Fibroblast of peridontal ligament (primary cell): ENCODE measurements at regions not wholly inside any gene's neighbourhood (a gene's known extent, or its start where the extent isn't known, plus 50 kb on each side); places are given as distances from the start of the nearest gene placed in this dataset.

Source experiments
- DNase-seq: peaks from one replicate; pipeline ENCODE4 v3.0.0-alpha.2; 2010; ENCODE audit errors: extremely low read depth

- DNase-seq = no peak
Measured at GRCh38 chr9:19597176-19597575, 188.4 kb downstream of the ACER2 start.

- DNase-seq = no peak
Measured at GRCh38 chr9:19595003-19595402, 186.2 kb downstream of the ACER2 start.

GRCh38 chr9:19587678-19588077, 178.9 kb downstream of the ACER2 start:
- no peak for DNase-seq

- DNase-seq = no peak
Measured at GRCh38 chr9:19583890-19584289, 175.1 kb downstream of the ACER2 start.

- DNase-seq = no peak
Measured at GRCh38 chr9:19577411-19577810, 168.6 kb downstream of the ACER2 start.

- no peak for DNase-seq
Measured at GRCh38 chr9:19568946-19569345, 160.1 kb downstream of the ACER2 start.

- DNase-seq = no peak
Measured at GRCh38 chr9:19564396-19565061, 155.7 kb downstream of the ACER2 start.

GRCh38 chr9:19555214-19555613, 146.4 kb downstream of the ACER2 start:
- no peak for DNase-seq

- DNase-seq = no peak
Measured at GRCh38 chr9:19554529-19554928, 145.7 kb downstream of the ACER2 start.

GRCh38 chr9:19553441-19553840, 144.6 kb downstream of the ACER2 start:
- no peak for DNase-seq

- no peak for DNase-seq
Measured at GRCh38 chr9:19552282-19553105, 143.7 kb downstream of the ACER2 start.

GRCh38 chr9:19551124-19551929, 142.5 kb downstream of the ACER2 start:
- no peak for DNase-seq

- no peak for DNase-seq
Measured at GRCh38 chr9:19550009-19550408, 141.2 kb downstream of the ACER2 start.

GRCh38 chr9:19533373-19533772, 124.6 kb downstream of the ACER2 start:
- DNase-seq = no peak

GRCh38 chr9:19527663-19528062, 118.9 kb downstream of the ACER2 start:
- no peak for DNase-seq

- no peak for DNase-seq
Measured at GRCh38 chr9:19522558-19522957, 113.7 kb downstream of the ACER2 start.

- no peak for DNase-seq
Measured at GRCh38 chr9:19521205-19521604, 112.4 kb downstream of the ACER2 start.

GRCh38 chr9:19517202-19517942, 108.6 kb downstream of the ACER2 start:
- no peak for DNase-seq

- no peak for DNase-seq
Measured at GRCh38 chr9:19516348-19516747, 107.5 kb downstream of the ACER2 start.

- DNase-seq = no peak
Measured at GRCh38 chr9:19513671-19514275, 105.0 kb downstream of the ACER2 start.

- no peak for DNase-seq
Measured at GRCh38 chr9:19512103-19512832, 103.5 kb downstream of the ACER2 start.
